Ectodermal cell (in vitro differentiated cells): ENCODE measurements at regions not wholly inside any gene's neighbourhood (a gene's known extent, or its start where the extent isn't known, plus 50 kb on each side); places are given as distances from the start of the nearest gene placed in this dataset.
"Not testable (repeated sequence)": the region's sequence is repeated elsewhere in the genome, so short reads cannot be mapped to it uniquely, and the experiment has no call there.

ENCODE experiments used
- H3K27ac ChIP-seq: 2 replicates; pipeline ENCODE4 v1.7.0; 2013; ENCODE audit warnings: mild to moderate bottlenecking, low read depth, low read length; ENCODE audit not compliant: insufficient read depth, poor library complexity, severe bottlenecking
- H3K27me3 ChIP-seq: 2 replicates; pipeline ENCODE4 v1.7.0; 2013; ENCODE audit warnings: mild to moderate bottlenecking, low read length; ENCODE audit not compliant: insufficient read depth, control insufficient read depth, poor library complexity, severe bottlenecking
- H3K36me3 ChIP-seq: one replicate; pipeline ENCODE4 v1.7.0; 2013; ENCODE audit warnings: low read length; ENCODE audit not compliant: control insufficient read depth, insufficient read depth
- H3K4me1 ChIP-seq: one replicate; pipeline ENCODE4 v1.7.0; 2013; ENCODE audit warnings: low read length; ENCODE audit not compliant: control insufficient read depth, insufficient read depth
- H3K4me3 ChIP-seq: 2 replicates; pipeline ENCODE4 v1.7.0; 2013; ENCODE audit warnings: low read depth, low read length, control low read depth; ENCODE audit not compliant: insufficient read depth
- H3K9me3 ChIP-seq: 2 replicates; pipeline ENCODE4 v1.7.0; 2013; ENCODE audit warnings: mild to moderate bottlenecking, low read length, moderate library complexity; ENCODE audit not compliant: control insufficient read depth
- WGBS, 2 experiments: methylation state at CpG; one replicate each; pipeline ENCODE4 v1.1.7; 2013; ENCODE audit warnings: missing lambda C conversion rate in 2 of 2; 5-methylcytosine and 5-hydroxymethylcytosine counted together

DNA sequence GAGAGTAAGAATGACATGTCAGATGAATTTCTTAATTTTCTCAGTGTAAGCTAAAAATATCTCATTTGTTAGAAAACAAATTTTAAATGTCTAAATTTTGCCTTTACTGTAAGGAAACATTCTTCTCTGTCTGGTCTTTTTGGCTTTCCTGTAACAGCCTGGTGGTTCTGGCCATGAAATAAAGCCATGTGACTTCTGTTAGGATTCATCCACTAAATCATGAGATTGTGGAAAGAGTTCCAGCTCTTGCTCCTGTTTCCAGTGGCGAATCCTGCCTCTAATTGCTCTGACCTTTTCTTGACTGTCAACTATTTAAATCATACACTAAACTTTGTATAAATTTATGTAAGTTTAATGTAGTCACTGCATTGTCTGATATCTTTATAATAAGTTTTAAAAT is 398.5 kb upstream of the AKR1E2 start:
- WGBS, 2 experiments, result 90 to 100% methylated on average over 1 of the region's 1 CpG
- H3K9me3 ChIP-seq, result no peaks in the 10 kb centered on the region
- H3K27ac ChIP-seq, result no peak overlapping the region
- H3K36me3 ChIP-seq, result no peaks in the 10 kb centered on the region
- no peaks in the 10 kb centered on the region for H3K4me1 ChIP-seq
- H3K4me3 ChIP-seq, result no peak overlapping the region
- H3K27me3 ChIP-seq, result no peaks in the 10 kb centered on the region

GRCh38 chr10:4426866-4427265 is 399.1 kb upstream of the AKR1E2 start:
- no CpG with 5 or more reads among the region's 1 CpG for WGBS, 2 experiments
- Histone ChIP-seq H3K27me3 (no peaks in the 10 kb centered on the region), H3K9me3 (no peaks in the 10 kb centered on the region), H3K36me3 (no peaks in the 10 kb centered on the region), H3K4me1 (no peaks in the 10 kb centered on the region), H3K4me3 (no peak overlapping the region), H3K27ac (no peak overlapping the region)

DNA sequence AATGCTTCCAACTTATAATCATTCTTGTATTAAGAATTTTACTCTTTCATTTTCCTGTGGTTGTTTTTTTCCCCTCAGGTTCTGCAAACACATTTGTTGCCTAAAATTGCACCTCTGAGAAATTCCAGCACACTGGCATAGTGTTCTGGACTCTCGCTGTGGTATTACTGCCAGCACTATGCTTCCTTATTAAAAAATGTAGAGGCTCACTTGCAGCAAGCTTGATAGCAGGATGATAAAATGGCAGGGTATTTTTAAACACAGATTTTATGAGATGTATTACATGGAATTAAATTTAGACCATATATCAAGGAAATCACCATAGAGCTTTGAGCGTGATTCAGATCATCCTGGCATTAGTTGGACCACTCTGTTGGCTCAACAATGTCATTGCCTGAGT is 416.7 kb upstream of the AKR1E2 start:
- Histone ChIP-seq H3K36me3 (no peaks in the 10 kb centered on the region), H3K4me1 (no peaks in the 10 kb centered on the region), H3K4me3 (no peak overlapping the region), H3K27ac (no peak overlapping the region), H3K9me3 (peaks cover 2% of the 10 kb centered on the region), H3K27me3 (no peaks in the 10 kb centered on the region)
- 96 to 97% methylated on average over 2 of the region's 2 CpGs for WGBS, 2 experiments

DNA sequence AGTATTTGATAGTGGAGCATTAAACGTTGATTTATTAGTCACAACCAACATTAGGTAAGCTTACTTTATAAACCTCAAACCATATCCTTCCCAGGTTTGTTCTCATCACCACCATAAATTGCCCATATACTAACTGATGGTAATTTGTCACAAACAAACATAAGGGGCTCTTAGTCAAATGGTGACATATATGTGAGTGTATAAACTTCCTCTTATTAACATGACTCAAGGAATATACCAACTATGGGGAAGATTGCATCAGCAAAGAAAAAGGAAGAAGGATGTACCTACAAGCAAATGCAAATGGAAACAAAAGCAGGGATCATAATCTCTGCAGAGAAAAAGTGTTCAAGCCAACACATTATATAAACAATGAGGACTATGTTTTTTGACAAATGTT is 418.2 kb upstream of the AKR1E2 start:
- H3K4me3 ChIP-seq, result no peak overlapping the region
- 100% methylated on average over 1 of the region's 1 CpG; no CpG with 5 or more reads in 1 of the 2 experiments for WGBS, 2 experiments
- no peak overlapping the region for H3K27ac ChIP-seq
- no peaks in the 10 kb centered on the region for H3K36me3 ChIP-seq
- H3K9me3 ChIP-seq, result peaks cover 2% of the 10 kb centered on the region
- H3K27me3 ChIP-seq, result no peaks in the 10 kb centered on the region
- H3K4me1 ChIP-seq, result no peaks in the 10 kb centered on the region

- no peak overlapping the region for H3K4me3 ChIP-seq
- H3K9me3 ChIP-seq, result peaks cover 2% of the 10 kb centered on the region
- H3K27me3 ChIP-seq, result no peaks in the 10 kb centered on the region
- H3K4me1 ChIP-seq, result no peaks in the 10 kb centered on the region
- WGBS, 2 experiments, result 90% methylated on average over 3 of the region's 3 CpGs
- H3K27ac ChIP-seq, result no peak overlapping the region
- H3K36me3 ChIP-seq, result no peaks in the 10 kb centered on the region
Measured at GRCh38 chr10:4405828-4406227, 420.2 kb upstream of the AKR1E2 start.

DNA sequence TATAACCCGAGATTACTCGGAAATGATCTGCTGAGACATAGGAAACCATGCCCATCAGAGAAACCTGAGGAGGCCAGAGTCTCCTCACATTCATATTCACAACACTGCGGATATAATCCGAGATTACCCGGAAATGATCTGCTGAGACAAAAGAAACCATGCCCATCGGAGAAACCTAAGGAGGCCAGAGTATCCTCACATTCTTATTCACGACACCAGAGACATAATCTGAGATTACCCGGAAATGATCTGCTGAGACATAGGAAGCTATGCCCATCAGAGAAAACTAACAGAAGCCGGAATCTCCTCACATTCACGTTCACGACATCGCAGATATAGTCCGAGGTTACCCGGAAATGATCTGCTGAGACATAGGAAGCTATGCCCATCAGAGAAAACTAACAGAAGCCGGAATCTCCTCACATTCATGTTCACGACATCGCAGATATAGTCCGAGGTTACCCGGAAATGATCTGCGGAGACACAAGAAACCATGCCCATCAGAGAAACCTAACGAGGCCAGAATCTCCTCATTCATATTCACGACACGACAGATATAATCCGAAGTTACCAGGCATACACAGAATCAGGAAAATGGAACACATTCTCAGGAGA is 422.3 kb upstream of the AKR1E2 start:
- Histone ChIP-seq H3K9me3 (peaks cover 2% of the 10 kb centered on the region), H3K4me1 (no peaks in the 10 kb centered on the region), H3K27me3 (no peaks in the 10 kb centered on the region), H3K27ac (no peak overlapping the region), H3K4me3 (no peak overlapping the region), H3K36me3 (no peaks in the 10 kb centered on the region)
- 93 to 95% methylated on average over 24 of the region's 24 CpGs for WGBS, 2 experiments

DNA sequence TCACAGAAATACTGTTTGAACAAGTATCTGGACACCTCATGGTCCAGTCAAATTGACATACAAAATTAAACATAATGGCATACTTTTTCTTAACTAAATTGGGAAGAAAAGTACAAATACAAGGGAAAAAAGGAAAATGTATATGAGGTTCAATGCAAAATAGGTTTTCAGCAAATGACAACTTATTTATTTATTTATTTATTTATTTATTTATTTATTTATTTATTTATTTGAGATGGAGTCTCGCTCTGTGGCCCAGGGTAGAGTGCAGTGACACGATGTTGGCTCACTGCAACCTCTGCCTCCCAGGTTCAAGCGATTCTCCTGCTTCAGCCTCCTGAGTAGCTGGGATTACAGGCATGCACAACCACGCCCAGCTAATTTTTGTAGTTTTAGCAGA is 424.9 kb upstream of the AKR1E2 start:
- H3K4me3 ChIP-seq, H3K27ac ChIP-seq, H3K27me3 ChIP-seq, H3K4me1 ChIP-seq, H3K36me3 ChIP-seq, H3K9me3 ChIP-seq: not testable (repeated sequence)
- 91% methylated on average over 4 of the region's 4 CpGs for WGBS, 2 experiments

DNA sequence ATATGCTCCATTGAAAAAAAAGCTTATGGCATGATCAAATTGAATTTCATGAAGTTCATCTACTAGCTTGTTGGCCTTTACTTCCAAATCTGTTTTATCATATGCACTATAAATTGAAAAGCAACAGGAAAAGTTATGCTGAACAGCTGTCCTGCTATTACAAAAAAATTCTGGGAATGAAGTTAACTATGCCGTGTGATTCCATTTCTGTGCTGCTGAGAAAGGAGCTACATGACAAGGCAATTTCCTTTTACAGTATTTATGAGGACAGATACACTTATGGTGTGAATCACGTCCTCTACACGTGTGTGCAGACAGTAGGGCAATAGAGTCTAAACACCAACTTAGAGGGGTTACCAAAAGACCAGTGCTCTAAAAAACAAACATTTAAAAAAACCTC is 426.5 kb upstream of the AKR1E2 start:
- H3K27ac ChIP-seq, result no peak overlapping the region
- no peak overlapping the region for H3K4me3 ChIP-seq
- no peaks in the 10 kb centered on the region for H3K9me3 ChIP-seq
- no peaks in the 10 kb centered on the region for H3K27me3 ChIP-seq
- no peaks in the 10 kb centered on the region for H3K36me3 ChIP-seq
- no peaks in the 10 kb centered on the region for H3K4me1 ChIP-seq
- 96 to 99% methylated on average over 3 of the region's 3 CpGs for WGBS, 2 experiments

GRCh38 chr10:4398602-4399001 is 427.4 kb upstream of the AKR1E2 start:
- Histone ChIP-seq H3K27ac (no peak overlapping the region), H3K4me1 (no peaks in the 10 kb centered on the region), H3K27me3 (no peaks in the 10 kb centered on the region), H3K9me3 (no peaks in the 10 kb centered on the region), H3K36me3 (no peaks in the 10 kb centered on the region), H3K4me3 (no peak overlapping the region)
- 83 to 85% methylated on average over 2 to 3 of the region's 3 CpGs for WGBS, 2 experiments

GRCh38 chr10:4397337-4397736 is 428.7 kb upstream of the AKR1E2 start:
- no peaks in the 10 kb centered on the region for H3K9me3 ChIP-seq
- 95 to 98% methylated on average over 3 of the region's 3 CpGs for WGBS, 2 experiments
- H3K27ac ChIP-seq, result no peak overlapping the region
- H3K4me3 ChIP-seq, result no peak overlapping the region
- no peaks in the 10 kb centered on the region for H3K4me1 ChIP-seq
- H3K27me3 ChIP-seq, result no peaks in the 10 kb centered on the region
- H3K36me3 ChIP-seq, result no peaks in the 10 kb centered on the region
